Middle frontal gyrus (tissue), 1 donor: ENCODE measurements at regions not wholly inside any gene's neighbourhood (a gene's known extent, or its start where the extent isn't known, plus 50 kb on each side); places are given as distances from the start of the nearest gene placed in this dataset.
A peak's percentile ranks its signal among the peaks of the same experiment; 100 is the strongest.
"Not testable (repeated sequence)": the region's sequence is repeated elsewhere in the genome, so short reads cannot be mapped to it uniquely, and the experiment has no call there.

Source experiments
- DNase-seq: peaks from one replicate; pipeline ENCODE4 v3.0.0-alpha.2; 2015; ENCODE audit warnings: low spot score; ENCODE audit errors: extremely low spot score

GRCh38 chr10:58068809-58069208, 198.9 kb downstream of the IPMK start:
- no peak for DNase-seq

- no peak for DNase-seq
Observed at GRCh38 chr10:58066979-58067378, 200.7 kb downstream of the IPMK start.

DNA sequence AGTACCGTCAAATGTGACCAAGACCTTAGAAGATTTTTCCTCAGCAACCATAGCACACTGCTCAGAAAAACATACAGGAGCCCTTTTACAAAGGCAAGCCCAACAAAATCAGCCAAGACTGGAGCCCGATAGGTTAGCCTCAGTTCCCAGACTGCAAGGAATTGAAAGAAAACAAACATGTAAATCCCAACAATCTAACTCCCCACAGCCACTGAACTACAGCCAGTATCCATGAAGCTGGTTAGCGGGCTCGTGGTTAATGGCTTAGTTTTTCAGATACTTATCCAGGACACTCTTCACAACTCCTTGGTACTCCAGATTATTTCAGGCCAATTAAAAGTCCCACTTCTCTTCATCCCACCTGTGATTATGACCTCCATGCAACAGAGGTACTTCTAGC, 201.6 kb downstream of the IPMK start:
- no peak for DNase-seq

- DNase-seq: no peak
Observed at GRCh38 chr10:58065529-58065815, 202.2 kb downstream of the IPMK start.

DNA sequence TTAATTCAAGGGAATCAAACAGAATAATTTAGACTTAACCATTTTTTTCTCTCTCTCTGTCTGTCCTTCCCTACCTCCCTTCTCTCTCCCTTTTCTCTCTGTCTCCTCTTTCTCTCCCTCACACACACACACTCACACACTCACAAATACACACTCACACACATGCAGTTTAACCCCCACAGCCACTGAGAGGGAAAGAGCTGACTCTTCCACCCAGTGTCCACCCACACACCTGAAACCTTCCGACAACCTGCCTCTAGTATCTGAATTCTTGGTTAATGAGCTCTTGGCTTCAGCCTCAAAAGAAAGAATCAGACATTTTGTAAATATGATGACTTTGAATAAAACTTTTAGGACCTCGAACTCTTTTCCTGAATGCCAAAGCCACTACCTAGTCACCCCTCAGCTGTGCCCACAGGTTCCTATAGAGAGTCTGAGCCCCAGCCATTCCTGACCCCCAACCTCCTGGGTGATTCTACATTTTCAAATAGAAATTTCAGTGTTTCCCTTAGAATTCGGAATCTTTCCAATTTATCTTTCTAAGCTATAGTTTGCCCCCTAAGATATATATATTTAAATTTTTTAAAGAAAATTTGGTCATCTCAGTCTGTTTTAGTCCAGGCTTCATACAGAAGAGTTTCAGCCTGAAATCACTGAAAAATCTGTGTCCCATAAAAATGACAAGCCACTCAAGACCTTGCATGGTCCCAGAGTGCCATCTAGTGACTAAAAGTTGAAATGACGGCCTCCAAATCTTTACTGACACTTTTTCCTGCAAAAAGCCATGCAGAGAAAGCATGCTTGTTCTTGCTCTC, 202.8 kb downstream of the IPMK start:
- DNase-seq: peak; percentile 60

DNA sequence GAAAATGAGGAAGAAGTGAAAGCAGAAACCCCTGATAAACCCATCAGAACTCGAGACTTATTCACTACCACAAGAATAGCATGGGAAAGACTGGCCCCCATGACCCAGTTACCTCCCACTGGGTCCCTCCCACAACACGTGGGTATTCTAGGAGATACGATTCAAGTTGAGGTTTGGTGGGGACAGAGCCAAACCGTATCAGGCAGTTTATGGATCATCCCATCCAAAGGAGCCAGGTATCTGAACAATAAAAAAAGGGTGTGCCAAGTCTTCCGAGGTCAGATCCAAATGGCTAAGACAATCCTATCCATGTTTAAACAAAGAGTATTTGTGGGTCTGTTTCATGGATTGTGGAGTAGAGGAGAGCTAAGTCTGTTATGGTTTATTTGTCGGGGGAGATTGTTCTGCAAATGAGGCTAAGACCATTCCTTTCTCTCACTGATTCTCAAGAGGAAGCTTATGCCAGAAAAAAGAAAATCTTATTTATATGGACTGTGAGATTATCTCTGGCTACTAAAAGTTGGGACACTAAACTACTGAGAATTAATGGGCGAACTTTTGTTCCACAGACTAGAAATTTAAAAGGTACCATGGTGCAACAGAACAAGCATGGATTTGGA, 203.7 kb downstream of the IPMK start:
- DNase-seq: no peak

DNA sequence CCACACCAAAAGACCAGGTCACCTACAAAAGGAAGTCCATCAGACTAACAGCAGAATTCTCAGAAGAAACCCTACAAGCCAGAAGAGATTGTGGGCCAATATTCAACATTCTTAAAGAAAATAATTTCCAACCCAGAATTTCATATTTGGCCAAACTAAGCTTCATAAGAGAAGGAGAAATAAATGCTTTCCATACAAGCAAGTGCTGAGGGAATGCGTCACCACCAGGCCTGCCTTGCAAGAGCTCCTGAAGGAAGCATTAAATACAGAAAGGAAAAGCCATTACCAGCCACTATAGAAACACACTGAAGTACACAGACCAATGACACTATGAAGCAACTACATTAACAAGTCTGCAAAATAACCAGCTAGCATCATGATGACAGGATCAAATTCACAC, 209.0 kb downstream of the IPMK start:
- DNase-seq: not testable (repeated sequence)

DNA sequence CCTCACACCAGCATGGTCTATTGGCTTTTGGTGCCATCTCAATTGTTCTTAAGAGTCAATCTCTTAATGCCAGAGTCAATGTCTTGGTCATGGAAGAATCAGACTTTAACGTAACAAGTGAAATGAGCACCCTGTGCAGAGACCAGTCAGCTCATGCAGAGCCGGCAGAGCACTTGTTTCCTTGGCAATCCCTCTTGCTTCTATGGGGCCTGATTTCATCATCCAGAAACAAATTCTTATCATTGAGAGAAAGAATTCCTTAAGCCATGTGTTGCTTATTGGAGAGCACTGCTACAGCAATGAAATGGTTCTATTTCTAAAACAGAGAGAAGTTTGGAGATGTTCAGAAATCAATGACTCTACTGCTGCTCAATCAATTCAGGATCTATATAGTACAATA, 212.8 kb downstream of the IPMK start:
- DNase-seq: no peak

- DNase-seq: no peak
Observed at GRCh38 chr10:58052772-58053171, 214.9 kb downstream of the IPMK start.

DNA sequence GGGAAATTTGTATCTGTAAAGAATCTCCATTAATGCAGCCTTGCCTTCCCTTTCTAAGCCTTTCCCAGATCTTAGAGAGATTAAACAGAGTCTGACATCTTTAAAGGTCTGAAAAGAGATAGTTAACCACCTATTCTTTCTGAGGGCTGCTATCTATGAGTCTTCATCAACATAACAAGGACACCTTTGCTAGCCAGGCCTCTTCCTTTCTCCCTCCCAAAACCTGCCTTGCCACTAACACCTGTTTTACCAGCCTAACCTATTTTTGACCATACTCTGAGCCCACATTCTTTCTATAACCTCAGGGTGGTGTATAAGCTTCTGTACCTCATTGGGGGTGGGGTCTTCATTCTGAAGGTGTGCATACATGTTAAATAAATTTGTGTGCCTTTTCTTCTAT, 217.1 kb downstream of the IPMK start:
- DNase-seq: no peak

DNA sequence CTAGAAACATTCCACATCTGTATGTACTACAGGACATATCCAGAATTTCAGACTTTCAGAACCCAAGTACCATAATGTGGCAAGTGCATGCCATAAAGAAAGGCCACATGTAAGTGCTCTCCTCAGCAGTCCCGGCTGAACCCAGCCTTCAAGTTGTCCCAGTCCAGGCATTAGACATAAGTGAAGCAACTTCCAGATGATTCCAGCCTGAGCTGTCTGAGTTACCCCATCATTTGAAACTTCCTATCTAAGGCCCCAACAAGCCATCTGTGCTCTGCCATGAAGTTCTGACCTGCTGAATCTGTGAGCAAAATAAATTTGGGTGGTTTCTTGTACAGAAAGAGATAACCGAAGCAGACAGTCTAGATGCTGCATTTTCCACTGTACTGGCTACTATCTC, 218.8 kb downstream of the IPMK start:
- no peak for DNase-seq

- DNase-seq: no peak
Observed at GRCh38 chr10:58044072-58044471, 223.6 kb downstream of the IPMK start.

GRCh38 chr10:58041901-58042300, 225.8 kb downstream of the IPMK start:
- no peak for DNase-seq

- DNase-seq: no peak
Observed at GRCh38 chr10:58030208-58030607, 237.5 kb downstream of the IPMK start.

DNA sequence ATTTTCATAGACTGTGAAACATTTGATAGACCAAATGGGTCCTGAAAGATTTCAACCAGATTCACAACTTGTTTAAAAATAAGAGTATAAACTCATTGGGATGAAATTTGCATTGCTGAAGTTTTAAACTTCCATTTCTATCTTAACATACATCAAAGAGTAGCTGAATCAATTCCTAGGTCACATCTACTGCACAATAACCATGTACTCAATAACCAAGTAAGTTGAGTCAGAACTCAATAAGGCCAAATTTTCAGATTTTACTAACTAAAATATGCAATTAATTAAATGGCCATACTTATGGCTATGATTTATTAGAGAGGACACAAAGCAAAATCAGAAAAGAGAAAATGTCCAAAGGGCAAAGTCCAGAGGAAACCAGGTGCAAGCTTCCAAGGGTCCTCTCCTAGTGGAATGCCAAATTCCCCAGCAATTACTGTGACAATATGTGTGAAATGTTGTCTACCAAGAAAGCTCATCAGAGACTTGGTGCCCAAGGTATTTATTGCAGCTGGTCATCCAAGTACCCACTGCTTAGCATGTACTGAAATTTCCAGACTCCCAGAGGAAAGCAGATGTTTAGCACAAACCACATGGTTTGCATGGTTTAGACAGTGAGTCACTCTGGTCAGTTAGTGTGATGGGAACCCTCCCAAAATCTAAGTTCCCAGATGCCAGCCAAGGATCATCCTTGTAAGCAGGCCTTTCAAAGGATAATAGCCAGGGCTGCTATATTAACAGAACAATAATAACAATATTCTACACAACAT, 238.9 kb downstream of the IPMK start:
- no peak for DNase-seq

DNA sequence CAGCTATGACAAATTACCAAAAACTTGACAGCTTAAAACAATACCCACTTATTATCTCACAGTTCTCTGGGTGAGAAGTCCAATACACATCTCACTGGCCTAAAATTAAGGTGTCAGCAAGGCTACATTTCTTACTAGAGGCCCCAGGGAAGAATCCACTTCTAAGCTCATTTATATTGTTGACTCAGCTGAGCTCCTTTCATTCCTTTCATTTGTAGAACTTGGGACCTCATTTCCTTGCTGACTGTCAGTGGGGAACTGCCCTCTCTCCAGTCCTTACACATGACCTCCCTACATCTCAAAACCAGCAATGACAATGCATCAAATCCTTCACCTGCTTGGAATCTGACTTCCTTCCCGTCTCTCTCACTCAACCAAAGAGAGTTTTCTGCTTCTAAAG, 240.3 kb downstream of the IPMK start:
- DNase-seq: no peak

DNA sequence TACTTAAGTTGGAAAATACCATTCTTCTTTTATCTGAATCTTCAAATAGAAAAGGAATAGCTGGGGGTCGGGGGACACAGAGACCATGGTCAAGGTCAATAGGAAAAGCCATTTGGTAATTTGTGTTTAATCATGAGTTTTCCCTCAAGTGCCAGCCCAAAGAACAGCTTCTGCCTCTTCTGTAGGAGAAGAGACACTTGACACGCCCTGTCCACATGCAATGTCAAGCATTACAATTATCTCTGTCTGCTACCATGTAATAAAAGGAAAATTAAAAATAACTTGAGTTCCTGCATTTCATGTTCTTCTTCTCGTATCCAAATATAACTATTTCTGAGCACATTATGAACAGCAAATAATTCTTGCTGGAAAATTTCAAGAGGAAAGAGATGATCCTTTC, 241.7 kb downstream of the IPMK start:
- DNase-seq: no peak

GRCh38 chr10:58023341-58024073, 244.2 kb downstream of the IPMK start:
- no peak for DNase-seq

DNA sequence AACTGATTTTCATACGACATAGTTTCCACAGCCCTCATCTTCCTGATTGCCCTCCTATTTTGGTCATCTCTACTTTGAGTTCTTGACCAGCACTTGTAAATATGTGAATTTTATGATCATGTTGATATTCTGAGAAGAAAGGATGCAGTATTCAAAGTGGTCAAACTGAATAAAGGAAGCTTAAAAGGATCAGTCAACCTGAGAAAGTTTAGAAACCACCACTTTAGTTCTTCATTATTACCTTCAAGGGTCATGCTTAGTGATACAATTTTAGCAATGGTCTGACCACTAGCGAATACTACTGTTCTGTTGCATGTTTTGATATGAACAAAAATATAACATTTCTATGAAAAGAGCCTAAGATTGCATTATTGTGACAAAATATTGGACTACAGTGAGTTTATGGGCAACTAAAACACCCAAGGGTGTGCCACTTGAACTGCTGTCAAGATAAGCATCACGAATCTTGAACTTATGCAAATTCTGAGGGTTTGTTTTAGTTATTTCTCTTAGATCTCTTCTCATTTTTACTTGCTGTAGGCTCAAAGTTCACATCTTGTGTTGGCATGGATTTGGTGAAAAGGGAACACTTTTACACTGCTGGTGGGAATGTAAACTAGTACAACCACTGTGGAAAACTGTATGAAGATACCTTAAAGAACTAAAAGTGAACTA, 247.7 kb downstream of the IPMK start:
- no peak for DNase-seq

DNA sequence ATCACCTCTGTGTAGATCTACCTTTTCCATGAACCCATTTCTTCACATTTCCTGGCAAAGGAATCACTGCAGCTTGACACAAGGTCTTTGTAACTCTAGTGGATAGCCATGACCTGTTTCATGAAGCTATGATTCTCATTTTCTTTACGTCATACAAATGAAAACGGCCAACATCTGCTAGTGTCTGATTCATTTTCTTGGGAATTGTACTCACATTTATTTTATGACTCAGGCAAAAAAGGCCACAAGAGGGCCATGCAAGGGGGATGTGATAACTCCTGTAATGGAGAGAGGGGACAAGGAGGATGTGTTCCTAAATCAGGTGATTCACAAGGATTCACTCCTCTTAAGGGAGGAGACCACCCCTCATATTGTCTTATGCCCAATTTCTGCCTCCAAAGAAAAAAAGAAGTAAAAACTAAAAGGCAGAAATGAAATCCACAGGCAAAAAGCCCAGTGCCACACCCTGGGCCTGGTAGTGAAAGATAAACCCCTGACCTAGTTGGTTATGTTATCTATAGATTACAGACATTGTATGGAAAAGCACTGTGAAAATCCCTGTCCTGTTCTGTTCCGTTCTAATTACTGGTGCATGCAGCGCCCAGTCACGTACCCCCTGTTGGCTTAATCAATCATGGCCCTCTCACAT, 249.9 kb downstream of the IPMK start:
- DNase-seq: no peak

- no peak for DNase-seq
Observed at GRCh38 chr10:58016614-58017013, 251.1 kb downstream of the IPMK start.
